Right atrium auricular region (tissue), 2 donors: ENCODE measurements at regions not wholly inside any gene's neighbourhood (a gene's known extent, or its start where the extent isn't known, plus 50 kb on each side); places are given as distances from the start of the nearest gene placed in this dataset.
"Not testable (repeated sequence)": the region's sequence is repeated elsewhere in the genome, so short reads cannot be mapped to it uniquely, and the experiment has no call there.

Experiments used
- DNase-seq: peaks from one replicate; pipeline ENCODE4 v3.0.0-alpha.2; 2019; ENCODE audit warnings: low spot score
- H3K27ac ChIP-seq, 2 donors: fragments of 200-600 bp; sonication (generic); 1 replicate in 1 of 2; 2 replicates in 1 of 2; pipeline ENCODE4 v1.5.1; 2016 to 2019
- H3K27me3 ChIP-seq, 2 donors: fragments of 200-600 bp; sonication (generic); one replicate each; pipeline versions ENCODE4 v1.5.1 to v1.6.0; 2017 to 2019
- H3K36me3 ChIP-seq: fragments of 200-600 bp; sonication (generic); one replicate; pipeline ENCODE4 v1.5.1; 2016
- H3K4me1 ChIP-seq, 2 donors: fragments of 200-600 bp; sonication (generic); one replicate each; pipeline versions ENCODE4 v1.5.1 to v1.6.0; 2017 to 2019
- H3K4me3 ChIP-seq, 2 donors: fragments of 200-600 bp; sonication (generic); 1 replicate in 1 of 2; 2 replicates in 1 of 2; pipeline ENCODE4 v1.5.1; 2017 to 2019; ENCODE audit warnings: mild to moderate bottlenecking in 1 of 2, moderate library complexity in 1 of 2
- H3K9me3 ChIP-seq, 2 donors: fragments of 200-600 bp; sonication (generic); one replicate each; pipeline ENCODE4 v1.5.1; 2019
- CTCF ChIP-seq, 2 donors: fragments of 200-600 bp; sonication (generic); IDR thresholded peaks; one replicate each; pipeline ENCODE4 v1.5.1; 2019; ENCODE audit warnings: antibody characterized with exemption in 2 of 2

GRCh38 chr6:92109956-92110355, 1309.4 kb downstream of the EPHA7 start:
- no peak for DNase-seq
- TF ChIP-seq CTCF (IDR thresholded peaks at IDR 0.05): no peak
- Histone ChIP-seq H3K4me3 (no peak overlapping the region), H3K4me1 (no peaks in the 10 kb centered on the region), H3K27me3 (no peaks in the 10 kb centered on the region), H3K27ac (no peak overlapping the region), H3K9me3 (no peaks in the 10 kb centered on the region), H3K36me3 (no peaks in the 10 kb centered on the region)

GRCh38 chr6:92109256-92109655, 1310.1 kb downstream of the EPHA7 start:
- TF ChIP-seq CTCF (IDR thresholded peaks at IDR 0.05): no peak
- Histone ChIP-seq H3K36me3 (no peaks in the 10 kb centered on the region), H3K27ac (no peak overlapping the region), H3K4me3 (no peak overlapping the region), H3K27me3 (no peaks in the 10 kb centered on the region), H3K4me1 (no peaks in the 10 kb centered on the region), H3K9me3 (no peaks in the 10 kb centered on the region)
- DNase-seq: no peak

- DNase-seq: no peak
- no peaks in the 10 kb centered on the region for H3K36me3 ChIP-seq
- no peak overlapping the region for H3K4me3 ChIP-seq
- no peaks in the 10 kb centered on the region for H3K27me3 ChIP-seq
- H3K27ac ChIP-seq: no peak overlapping the region
- H3K4me1 ChIP-seq: no peaks in the 10 kb centered on the region
- no peak for TF ChIP-seq CTCF (IDR thresholded peaks at IDR 0.05)
- H3K9me3 ChIP-seq: peaks cover 0 to 21% of the 10 kb centered on the region in 2 donors
Measured at GRCh38 chr6:92086750-92087149, 1332.6 kb downstream of the EPHA7 start.

GRCh38 chr6:92083914-92084313, 1335.4 kb downstream of the EPHA7 start:
- not testable (repeated sequence) for DNase-seq, H3K4me1 ChIP-seq, H3K27me3 ChIP-seq, H3K27ac ChIP-seq, H3K36me3 ChIP-seq, H3K4me3 ChIP-seq
- H3K9me3 ChIP-seq: peaks cover 0 to 26% of the 10 kb centered on the region in 2 donors

- DNase-seq: no peak
- H3K9me3 ChIP-seq: no peaks in the 10 kb centered on the region
- no peak for TF ChIP-seq CTCF (IDR thresholded peaks at IDR 0.05)
- no peaks in the 10 kb centered on the region for H3K36me3 ChIP-seq
- H3K4me1 ChIP-seq: no peaks in the 10 kb centered on the region
- H3K27ac ChIP-seq: no peak overlapping the region
- no peaks in the 10 kb centered on the region for H3K27me3 ChIP-seq
- no peak overlapping the region for H3K4me3 ChIP-seq
Measured at GRCh38 chr6:92072387-92072786, 1347.0 kb downstream of the EPHA7 start.

GRCh38 chr6:92069781-92070180, 1349.6 kb downstream of the EPHA7 start:
- H3K27ac ChIP-seq: no peak overlapping the region
- H3K4me1 ChIP-seq: no peaks in the 10 kb centered on the region
- no peak for DNase-seq
- H3K36me3 ChIP-seq: no peaks in the 10 kb centered on the region
- H3K9me3 ChIP-seq: no peaks in the 10 kb centered on the region
- TF ChIP-seq CTCF (IDR thresholded peaks at IDR 0.05): no peak
- no peak overlapping the region for H3K4me3 ChIP-seq
- H3K27me3 ChIP-seq: no peaks in the 10 kb centered on the region
